DMS 273 (cell line): ENCODE measurements at regions not wholly inside any gene's neighbourhood (a gene's known extent, or its start where the extent isn't known, plus 50 kb on each side); places are given as distances from the start of the nearest gene placed in this dataset.

Source experiments
- DNase-seq: peaks from one replicate; lab custom pipeline; 2025; ENCODE audit not compliant: unreplicated experiment; lab: John Stamatoyannopoulos, UW

- no peak for DNase-seq
These were observed 285.0 kb upstream of the RTL1 start for GRCh38 chr14:101188571-101188915.

DNA sequence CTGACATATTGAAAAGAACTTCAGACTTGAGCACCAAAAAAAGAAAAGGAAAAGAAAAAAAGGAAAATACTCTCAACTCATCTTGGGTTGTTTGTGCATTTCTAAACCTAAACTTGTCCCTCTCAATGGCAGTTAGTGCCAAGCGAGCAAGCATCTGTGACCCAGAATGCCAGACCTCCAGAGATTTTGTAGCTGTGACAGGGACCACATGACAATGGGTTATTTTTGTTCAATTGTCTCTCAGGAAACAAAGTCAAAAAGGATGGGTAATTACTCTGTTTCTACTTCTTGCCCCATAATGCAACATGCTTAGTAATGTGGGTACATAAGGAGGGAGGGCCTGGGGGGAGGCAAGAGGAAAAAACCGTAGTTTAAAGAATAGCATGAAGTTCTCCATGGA, 285.7 kb upstream of the RTL1 start:
- no peak for DNase-seq

DNA sequence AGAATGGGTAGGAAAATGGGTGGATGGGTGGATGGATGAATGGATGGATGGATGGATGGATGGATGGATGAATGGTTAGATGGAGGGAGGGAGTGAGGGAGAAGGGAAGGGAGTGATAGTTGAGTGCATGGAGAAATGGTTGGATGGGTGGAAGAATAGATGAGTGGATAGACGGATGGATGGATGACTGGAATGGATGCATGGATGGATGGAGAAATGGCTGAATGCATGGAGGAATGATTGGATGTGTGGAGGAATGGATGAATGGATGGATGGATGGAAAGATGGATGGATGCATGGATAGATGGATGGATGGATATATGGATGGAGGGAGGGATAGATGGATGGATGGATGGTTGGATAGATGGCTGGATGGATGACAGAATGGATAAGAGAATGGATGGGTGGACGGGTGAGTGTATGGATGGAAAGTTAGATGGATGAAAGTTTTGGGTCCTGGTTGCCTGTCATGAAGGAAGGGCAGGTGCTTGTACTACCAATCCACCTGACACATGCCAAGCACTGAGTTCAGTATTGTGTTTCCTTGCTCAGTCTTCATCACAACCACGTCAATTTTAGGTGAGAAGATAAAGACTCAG, 286.5 kb upstream of the RTL1 start:
- DNase-seq: no peak

- no peak for DNase-seq
These were observed 287.7 kb upstream of the RTL1 start for GRCh38 chr14:101191101-101191720.

- DNase-seq: no peak
These were observed 288.5 kb upstream of the RTL1 start for GRCh38 chr14:101191721-101192660.

DNA sequence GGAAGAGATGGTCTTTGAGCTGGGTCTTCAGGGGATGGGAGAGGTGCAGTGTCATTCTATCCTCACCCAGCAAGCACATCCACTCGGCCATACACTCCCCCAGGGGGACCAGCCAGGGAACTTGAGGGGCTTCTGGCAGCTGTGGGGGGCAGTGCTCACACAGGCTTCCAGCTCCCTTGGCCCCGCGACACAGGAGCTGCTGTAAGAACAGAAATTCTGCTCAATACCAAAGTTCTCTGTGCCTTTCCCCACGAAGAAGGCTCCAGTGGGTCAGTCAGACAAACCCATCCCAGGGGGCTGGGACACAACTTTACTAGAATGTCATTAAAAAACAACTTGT, 289.1 kb upstream of the RTL1 start:
- no peak for DNase-seq

DNA sequence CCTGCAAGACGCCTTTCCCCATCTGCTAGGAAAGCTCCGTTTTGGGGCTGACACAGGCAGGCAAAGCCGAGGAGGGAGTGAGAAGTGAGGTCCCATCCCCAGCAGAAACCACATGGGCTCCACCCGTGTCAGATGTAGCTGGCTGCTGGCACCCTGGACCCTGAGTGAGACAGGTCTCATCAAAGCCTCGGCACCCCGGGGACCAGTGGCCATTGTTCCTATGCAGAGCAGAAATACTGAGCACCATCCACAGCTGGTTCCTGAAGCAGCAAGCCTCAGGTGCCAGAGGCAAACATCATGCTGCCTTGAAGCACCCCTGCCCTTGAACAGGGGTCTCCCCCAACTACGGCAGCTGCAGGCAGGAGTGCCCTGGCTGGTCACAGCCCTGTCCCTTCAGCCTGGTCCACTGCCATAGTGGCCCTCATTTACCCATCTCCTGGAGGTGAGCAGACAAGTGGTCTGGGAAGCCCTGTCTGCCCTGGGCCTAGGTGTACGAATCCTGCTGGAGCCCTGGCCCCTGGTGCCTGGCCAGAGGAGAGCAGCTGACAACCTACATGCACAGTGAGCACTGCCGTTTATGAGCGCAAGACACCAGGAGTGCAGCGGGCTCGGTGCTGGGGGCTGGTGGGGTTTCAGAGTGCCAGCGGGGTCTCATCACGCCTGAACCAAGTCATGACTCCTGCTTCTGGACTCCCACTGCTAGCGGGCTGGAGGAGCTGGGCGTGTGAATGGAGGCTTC, 289.8 kb upstream of the RTL1 start:
- DNase-seq: no peak

DNA sequence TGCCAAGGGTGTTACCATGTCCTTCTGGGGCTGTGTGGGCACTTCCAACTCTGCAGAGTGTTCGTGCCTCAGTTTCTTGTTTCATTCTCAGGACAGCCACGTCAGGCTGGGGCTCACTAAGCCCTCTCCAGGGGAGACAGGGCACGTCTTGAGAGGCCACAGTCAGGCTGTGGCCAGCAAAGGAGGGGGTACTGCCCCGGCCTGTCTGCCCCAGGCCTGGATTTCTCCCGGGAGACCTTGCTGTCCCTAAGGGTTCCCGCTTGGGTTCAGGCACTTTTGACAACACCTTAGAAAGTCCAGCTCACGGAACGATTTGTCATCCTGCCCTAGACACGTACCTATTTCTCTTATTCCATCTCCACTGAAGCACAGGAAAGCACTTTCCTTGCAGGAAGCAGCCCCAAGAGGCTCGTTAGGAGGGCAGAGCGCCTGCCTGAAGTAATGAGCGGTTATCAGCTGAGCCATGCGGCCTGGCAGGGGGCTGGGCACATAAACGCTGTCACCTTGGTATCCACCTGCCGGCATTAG, 290.4 kb upstream of the RTL1 start:
- no peak for DNase-seq

GRCh38 chr14:101194373-101195308, 291.1 kb upstream of the RTL1 start:
- DNase-seq: no peak

GRCh38 chr14:101195309-101195901, 291.9 kb upstream of the RTL1 start:
- DNase-seq: no peak

- no peak for DNase-seq
These were observed 292.7 kb upstream of the RTL1 start for GRCh38 chr14:101196051-101196712.

GRCh38 chr14:101196795-101197590, 293.5 kb upstream of the RTL1 start:
- no peak for DNase-seq

DNA sequence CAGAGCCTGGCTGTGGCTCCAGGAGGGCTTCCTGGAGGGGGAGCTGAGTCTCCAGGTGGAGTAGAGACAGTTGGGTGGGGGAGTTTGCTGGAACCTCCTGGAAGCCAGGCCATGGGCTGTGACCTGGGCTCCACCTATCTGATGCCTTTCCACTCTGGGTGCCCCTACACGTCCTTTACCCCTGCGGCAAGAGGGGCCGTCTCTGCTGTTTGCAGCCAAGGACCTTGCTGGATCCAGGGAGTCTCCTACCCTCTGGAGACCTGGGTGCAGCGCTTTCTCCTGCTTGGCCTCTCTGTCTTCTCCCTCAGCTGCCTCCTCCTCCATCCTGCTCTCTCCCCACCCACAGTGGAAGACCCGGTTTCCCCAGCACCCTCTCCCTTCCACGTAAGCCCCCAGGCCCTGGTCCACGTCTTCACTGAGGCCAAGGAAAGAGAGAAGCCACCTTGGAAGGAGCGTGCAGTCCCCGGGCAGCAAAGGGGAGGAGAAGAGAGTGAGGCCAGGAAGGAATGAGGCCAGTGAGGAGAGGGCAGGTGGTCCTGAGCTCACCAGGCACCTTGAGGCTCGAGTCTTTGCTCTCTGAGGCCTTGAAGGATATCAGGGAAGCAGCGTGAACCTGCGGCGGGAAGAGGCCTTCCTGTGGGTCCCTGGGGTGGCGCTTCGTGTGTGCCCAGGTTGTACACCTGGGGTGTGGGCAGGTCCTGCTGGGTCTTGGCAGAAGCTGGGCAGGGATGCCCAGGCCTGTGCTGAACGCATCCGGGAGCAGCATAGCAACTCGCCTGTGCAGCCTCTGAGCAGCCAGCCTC, 294.3 kb upstream of the RTL1 start:
- DNase-seq: no peak

DNA sequence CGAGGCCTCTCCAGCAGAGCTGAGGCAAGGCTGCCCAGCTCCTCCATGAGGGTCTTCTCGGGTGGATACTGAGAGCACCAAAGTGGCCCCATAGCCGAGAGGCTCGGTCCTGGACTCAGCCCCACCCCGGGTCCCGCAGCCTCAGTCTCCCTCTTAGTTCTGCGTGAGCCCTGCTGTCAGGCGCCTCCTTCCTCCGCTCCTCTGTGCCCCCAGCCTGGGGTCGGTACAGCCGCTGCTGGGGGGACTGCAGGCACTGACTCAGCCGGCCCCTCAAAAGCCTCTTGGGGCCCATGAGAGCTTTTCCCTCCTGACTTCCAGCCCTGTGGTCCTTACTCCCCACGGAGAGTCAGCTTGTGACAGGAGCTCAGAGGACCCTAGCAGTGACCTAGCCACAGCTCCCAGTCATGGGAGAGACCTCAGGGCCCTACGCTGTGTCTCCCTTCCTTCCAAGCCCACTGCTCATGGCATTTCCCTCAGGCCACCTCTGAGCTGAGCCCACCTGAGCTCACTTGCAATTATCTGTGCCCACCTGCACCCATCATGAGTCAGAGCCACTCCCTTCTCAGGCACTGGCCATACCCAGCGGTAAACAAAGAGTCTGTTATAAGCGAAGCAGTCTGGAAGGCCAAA, 295.0 kb upstream of the RTL1 start:
- DNase-seq: no peak

DNA sequence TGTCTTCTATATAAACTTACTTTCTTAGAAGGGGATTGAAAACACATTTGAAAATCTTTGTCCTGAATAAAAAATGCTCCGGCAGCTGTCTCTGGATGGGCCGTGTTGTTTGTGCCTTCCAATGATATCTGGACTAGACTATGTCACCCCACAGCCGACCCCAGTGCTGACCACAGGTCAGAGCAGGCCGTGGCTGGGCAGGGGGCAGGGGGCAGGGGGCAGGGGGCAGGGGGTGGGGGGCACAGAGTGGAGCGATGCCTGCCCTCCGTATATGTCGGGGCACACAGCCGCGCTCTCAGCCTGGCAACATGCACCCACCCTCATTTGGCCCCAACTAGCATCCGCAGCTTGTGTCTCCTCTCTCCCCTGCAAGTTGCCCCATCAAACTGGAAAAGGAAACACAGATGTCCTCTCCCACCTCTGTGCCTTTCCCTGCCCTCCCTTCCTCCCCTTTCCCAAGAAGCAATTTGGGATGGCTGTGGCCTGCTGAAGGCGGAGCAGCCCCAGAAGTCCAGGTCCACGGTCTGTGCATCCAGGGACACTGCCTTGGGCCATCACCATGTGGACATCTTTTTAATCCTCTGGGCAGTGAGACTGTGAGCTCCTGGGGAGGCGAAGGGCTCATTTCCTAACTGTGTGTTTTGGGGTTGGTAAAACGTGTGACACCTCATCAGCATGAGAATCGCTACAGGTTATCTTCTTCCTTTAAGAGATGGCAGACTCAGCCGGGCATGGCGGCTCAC, 295.7 kb upstream of the RTL1 start:
- DNase-seq: no peak

GRCh38 chr14:101200008-101200649, 296.6 kb upstream of the RTL1 start:
- no peak for DNase-seq
